GM18508 (cell line): ENCODE measurements at regions not wholly inside any gene's neighbourhood (a gene's known extent, or its start where the extent isn't known, plus 50 kb on each side); places are given as distances from the start of the nearest gene placed in this dataset.
"Not testable (repeated sequence)": the region's sequence is repeated elsewhere in the genome, so short reads cannot be mapped to it uniquely, and the experiment has no call there.

ENCODE experiments used
- ATAC-seq: cut with Tn5 transposase; IDR thresholded peaks from one replicate; pipeline ENCODE4 v1.9.1; 2021; ENCODE audit warnings: moderate number of reproducible peaks; ENCODE audit not compliant: insufficient read depth, unreplicated experiment

- no peak for ATAC-seq
Observed at GRCh38 chr10:9470581-9470980, 1416.1 kb downstream of the GATA3 start.

GRCh38 chr10:9501944-9502343 is 1447.5 kb downstream of the GATA3 start:
- no peak for ATAC-seq

- no peak for ATAC-seq
Observed at GRCh38 chr10:9504227-9504626, 1449.7 kb downstream of the GATA3 start.

GRCh38 chr10:9505546-9505945 is 1451.1 kb downstream of the GATA3 start:
- no peak for ATAC-seq

DNA sequence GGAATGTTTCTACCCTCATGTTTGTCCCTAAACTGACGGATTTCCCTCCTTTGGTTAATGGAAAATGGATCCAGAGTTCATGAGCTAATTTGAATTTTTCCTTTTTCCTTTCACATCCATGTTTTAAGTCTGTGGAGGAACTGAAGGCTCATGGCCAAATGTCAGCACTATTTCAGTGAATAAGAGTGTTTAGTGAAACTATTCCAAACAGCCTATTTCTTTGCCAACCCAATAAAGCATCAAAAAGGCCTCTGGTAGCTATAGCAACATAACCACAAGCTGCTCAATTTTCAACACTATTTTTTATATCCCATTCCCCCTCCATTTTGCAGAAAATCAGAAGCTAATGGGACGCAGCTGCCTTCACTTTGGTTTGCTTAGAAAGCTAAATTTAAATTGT is 1454.1 kb downstream of the GATA3 start:
- ATAC-seq: no peak

GRCh38 chr10:9510626-9511025 is 1456.1 kb downstream of the GATA3 start:
- no peak for ATAC-seq

DNA sequence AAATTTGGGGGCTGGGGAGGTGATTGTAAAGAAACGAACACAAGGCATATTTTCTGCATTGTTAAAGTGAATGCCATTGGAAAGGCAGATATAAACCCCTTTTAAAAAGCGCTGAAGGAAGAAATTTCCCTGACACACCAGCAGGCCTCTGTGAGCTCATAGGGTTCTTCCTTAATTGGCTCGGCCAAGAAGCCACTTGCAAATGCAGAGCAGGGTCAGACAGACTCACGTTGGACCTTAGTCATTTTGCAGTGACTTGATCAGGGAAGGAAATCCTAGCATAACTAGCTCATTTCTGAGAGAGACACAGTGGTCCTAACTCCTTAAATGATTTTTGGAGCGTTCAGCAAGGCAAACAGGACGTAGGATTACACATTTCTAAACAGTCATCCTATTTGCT is 1461.4 kb downstream of the GATA3 start:
- no peak for ATAC-seq

DNA sequence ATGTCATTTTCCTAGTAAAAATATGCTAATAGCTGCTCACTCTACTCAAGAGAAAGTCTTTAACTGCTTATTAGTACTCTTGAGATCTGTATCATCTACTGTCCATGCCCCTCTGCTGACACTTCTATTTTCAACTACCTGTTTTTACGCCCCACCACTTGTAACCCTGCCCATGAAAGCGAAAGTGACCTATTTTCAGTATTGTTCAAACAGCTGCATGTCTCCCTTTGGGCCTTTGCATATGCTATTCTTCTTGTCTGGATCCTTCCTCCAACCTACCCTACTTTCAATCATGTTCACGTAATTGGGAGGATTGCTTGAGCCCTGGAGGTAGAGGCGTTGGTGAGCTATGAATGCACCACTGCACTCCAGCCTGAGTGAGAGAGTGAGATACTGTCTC is 1481.3 kb downstream of the GATA3 start:
- no peak for ATAC-seq

DNA sequence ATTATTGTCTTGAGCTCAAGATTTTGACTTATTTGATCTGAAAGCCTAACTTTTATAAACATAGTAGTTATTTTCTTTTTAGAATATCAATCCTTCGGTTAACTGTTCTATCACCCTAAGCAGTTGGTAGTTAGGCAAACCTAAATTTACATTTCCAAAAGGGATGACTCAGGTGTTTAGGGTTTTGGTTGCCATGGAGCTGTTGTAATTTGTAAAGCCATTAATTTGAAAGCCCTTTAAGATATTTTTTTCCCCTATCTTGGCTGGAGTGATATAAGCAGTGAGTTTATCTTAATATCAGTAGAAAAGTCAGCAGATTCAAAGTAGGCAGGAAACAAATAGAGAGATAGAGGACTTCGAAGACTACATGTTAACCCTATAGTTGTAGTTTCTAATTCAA is 1472.6 kb upstream of the CELF2 start:
- no peak for ATAC-seq

DNA sequence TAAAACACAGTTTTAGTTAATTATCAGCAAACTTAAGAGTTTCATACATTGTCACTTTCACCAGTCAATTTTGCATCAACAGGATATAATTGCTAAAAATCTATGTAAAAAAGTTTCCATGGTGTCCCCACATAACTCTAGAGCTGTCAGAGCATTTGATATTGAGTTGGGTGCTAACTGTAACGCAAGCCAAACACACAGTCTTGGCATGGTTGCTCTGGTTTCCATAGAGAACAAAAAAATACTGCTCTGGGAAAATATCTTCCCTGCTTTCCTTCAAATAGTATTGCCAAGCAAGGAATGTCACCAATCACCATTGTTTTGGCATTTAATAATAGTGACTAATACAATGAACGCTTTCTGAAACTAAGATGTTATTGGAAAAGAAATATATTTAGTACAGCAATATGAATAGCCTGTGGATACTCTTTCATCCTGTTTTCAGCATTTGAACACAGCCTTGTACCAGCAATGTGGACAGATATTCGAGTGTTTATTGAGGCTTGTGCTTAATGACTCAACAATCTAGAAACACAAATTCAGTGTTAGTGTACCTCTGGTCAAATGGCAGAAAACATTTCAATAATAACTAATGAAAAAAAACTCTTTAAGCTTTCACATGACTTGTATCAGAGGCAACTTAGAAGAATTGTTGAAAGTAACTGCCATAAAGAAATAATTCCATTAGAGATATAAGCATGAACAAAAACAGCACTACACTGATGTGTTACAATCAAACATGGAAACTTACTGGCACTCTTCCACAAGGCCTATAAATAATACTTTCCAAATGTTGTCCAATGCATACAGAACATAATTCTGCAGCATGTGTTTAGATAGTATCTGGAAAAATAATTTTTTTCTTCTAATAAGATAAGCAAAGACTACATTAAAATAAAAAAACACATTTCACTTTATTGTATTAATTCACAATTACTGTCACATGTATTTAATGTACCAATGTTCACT is 1469.5 kb upstream of the CELF2 start:
- ATAC-seq: no peak

- ATAC-seq: no peak
Observed at GRCh38 chr10:9550810-9551209, 1466.9 kb upstream of the CELF2 start.

DNA sequence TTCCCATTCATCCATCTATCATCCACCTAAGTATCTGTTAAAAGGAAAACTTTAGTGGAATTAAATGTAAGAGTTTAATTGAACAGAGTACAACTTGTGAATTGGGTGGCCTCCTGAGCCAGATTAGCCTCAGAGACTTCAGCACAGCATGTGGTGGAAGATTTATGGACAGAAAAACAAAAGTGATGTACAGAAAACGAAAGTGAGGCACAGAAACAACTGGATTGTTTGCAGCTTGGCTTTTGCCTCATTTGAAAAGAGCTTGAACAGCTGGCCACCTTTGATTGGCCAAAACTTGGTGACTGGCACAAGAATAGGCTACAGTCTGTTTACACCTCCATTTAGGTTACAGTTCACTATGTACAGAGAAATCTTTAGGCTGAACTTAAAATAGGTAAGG is 1463.4 kb upstream of the CELF2 start:
- no peak for ATAC-seq

GRCh38 chr10:9560976-9561375 is 1456.7 kb upstream of the CELF2 start:
- no peak for ATAC-seq

- ATAC-seq: no peak
Observed at GRCh38 chr10:9561821-9562505, 1455.7 kb upstream of the CELF2 start.

DNA sequence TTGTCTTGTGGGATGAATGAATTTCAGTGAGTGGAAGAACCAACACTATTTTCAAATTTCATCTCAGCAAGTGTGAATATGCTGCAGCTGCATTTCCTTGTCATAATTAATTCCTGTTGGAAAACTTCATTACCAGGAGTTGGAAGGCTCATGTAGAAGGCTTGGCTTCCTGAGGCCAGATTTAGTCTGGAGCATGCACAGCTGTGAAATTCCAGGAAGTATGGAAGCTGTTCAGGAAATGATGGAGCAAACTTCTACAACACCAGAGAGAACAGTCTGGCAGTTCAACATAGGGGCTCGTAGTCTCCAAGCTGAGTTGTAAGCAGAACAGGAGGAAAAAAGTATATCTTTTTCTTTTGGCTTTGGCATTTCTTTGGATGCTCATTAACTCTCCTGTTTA is 1439.9 kb upstream of the CELF2 start:
- ATAC-seq: no peak

DNA sequence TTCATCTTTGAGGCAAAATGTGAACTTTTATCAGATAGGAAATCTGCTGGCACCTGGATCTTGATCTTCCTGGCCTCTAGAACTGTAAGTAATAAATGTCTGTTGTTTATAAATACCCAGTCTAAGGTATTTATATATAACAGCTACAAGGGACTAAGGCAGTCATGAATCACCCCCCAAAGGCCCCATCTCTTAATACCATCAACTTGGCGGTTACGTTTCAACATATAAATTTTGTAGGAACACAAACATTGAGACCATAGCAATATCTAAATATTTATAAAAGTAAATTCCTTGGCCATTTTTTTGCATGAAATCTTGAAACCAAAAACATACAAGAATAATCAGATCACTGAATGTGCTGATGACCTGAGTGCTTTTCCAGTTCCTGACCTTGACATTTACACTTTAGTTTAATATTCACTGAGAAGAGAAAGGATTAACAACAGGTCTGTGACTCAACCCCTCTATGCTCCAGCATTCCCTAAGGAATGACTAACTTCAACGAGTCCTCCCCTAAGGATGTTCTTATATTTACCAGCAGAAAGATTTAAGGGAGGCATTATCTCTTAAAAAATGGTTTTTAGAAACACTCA is 1438.5 kb upstream of the CELF2 start:
- no peak for ATAC-seq

- ATAC-seq: not testable (repeated sequence)
Observed at GRCh38 chr10:9582803-9583202, 1434.9 kb upstream of the CELF2 start.

GRCh38 chr10:9596368-9596920 is 1421.2 kb upstream of the CELF2 start:
- no peak for ATAC-seq

DNA sequence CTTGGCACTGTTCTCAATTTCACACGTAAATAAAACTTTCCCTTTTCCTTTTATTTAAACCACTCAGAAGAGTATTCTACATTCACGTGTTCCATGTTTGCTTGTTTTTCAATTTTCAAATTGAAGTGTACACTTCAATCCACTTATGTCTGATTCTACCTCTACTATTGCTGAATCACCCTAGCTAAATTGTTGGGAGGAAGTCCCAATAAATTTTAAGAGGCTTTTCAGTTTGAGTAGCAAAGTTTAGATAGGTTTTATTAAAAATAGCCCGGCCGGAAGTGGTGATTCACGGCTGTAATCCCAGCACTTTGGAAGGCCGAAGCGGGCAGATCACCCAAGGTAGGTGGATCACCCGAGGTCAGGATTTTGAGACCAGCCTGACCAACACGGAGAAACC is 1414.7 kb upstream of the CELF2 start:
- ATAC-seq: no peak

- ATAC-seq: no peak
Observed at GRCh38 chr10:9603972-9604371, 1413.7 kb upstream of the CELF2 start.

DNA sequence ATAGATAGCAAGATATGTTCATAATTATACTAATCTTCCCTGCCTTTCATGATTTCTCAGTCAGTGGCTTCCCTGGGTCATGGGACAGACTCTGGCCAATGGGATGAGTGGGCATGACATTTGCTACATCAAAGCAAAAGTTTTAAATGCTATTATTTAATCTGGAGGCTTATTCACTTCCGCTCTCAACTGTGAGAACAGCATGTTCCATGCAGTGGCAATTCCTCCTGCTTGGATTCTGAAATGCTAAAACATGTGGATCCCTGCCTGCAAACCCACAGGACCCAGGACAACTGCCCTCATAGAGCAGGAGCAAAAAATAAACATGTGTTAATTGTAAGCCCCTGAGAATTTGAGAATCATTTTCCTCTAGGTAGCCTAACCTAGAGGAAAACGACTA is 1412.4 kb upstream of the CELF2 start:
- no peak for ATAC-seq
